ENCODE measurements at regions not wholly inside any gene's neighbourhood (a gene's known extent, or its start where the extent isn't known, plus 50 kb on each side); places are given as distances from the start of the nearest gene placed in this dataset.

DNA sequence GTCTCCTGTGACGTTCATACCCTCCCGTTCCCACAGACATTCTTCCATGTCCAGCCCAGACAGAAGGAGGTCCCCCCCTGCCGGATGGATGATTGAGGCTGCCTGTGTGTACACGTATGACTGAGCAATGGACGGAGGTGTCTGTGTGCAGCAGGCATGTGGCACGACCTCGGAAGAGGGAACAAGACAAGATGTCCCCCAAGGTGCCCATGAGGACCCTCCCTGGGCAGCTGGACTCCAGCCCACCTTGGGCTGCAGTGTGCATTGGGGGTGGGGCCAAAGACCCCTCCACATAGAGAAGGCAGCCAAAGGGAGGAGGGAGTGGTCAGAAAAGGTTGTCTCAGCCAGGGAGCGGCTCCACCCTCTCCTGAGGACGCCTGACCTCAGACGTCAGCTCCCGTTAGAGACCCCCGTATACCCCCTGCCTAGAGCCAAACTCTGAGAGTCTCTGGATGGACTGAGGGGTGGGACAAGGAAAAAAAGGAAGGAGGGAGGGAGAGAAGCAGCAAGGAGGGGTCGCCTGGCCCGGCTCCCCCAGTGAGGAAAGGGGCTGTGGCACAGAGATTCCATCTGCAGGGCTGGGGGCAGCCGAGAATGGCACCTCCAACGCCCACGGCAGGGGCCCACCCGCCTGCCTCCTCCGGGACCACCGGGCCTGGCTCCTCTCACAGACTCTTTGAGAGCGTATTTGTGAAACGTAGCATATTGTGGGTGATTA is 92.9 kb upstream of the BHLHE23 start:
- no peak for DNase-seq

GRCh38 chr20:63098195-63098810 is 91.5 kb upstream of the BHLHE23 start:
- no peak for DNase-seq

DNA sequence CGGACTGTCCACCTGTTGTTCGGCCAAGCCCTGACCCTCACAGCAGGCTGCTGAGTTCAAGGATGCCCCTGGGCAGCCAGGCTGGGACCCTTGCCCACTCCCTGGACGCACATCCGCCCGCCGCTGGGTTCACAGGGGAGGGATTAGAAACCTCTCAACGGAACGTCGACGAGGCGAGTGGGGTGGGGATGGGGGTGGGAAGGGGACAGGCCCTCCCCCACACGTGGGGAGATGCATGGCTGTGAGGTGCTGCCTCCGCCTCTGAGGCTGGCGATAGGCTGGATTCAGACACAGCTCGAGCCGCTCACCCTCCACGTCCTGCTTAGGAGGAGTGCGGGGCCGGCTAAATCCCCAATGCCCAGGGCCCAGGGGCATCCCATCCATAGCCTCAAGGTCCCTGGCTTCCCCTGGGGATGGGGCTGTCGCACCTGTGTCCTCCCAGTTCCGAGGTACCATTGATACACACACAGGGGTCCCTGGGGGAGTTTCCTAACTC is 90.6 kb upstream of the BHLHE23 start:
- no peak for DNase-seq

DNA sequence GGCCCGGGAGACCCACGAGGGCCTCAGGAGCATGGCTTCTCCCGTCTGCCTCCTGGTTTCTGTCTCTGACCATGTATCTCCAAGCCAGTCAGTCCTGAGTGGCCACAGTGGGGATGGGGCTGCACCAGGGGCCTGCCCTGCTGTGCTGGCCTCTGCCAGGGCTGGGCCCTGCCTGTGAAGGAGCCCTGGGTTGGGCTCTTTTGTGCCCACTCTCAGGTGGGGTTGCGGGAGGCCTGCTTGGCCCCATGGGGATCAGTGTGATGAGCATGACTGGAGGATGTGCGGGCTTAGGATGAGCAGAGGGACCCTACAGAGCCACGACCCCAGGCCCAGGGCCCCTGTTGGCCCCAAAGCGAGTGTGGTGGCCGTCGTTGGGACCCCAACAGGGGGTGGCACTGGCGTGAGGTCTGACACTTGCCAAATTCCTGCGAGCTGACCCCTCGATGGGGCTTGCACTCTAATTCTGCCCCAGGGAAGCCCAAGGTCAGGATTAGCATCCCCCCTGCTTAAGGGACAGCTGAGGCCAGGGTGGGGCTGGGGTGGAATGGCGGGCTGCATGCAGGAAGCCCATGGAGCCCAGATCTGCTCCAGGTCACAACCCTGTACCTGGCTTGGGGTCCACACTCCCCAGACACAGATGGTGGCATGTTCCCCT is 90.0 kb upstream of the BHLHE23 start:
- no peak for DNase-seq

DNA sequence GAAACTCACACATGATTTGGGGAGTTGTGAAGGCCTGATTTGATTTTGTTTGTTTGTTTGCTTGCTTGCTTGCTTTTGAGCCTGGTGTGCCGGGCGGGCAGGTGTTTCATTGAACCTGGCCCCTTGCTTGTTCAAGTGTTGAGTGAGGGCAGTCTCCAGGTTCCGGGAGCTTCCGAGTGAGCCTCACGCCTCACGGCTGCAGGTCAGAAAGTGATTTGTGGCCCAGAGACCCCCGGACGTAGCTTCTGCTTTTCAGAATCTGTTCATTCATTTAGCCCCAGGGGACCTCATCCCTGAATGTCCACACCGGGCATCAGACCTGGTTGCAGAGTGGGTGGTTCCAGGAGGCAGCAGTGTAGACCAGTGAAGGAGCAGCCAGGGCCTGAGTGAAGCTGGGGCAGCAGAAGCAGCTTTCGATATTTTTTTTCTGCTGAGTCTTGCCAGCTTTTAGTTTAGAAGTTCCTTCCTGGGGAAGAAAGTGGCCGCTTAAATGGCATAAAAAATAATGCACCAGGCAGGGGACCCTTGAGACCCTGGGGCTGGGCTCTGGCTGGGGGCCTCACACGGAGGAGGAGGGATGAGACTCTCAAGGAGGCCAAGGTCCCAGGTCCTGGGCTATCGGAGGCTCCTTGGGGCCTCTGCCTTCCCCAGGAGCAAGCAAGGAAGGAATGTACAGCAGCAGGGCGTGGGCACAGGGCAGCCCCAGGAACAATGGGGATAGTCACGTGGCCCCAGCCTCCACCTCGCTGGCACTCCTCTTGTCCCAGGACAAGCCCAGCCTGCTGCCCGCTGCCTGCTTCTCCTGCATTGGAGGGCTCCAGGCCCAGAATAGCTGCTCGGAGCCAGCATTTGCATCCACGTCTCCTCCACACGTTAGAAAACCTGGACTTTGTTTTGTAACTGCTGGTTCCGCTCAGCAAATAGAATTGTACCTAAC is 89.2 kb upstream of the BHLHE23 start:
- DNase-seq, result no peak

- DNase-seq, result no peak
Observed at GRCh38 chr20:63094767-63095499, 88.2 kb upstream of the BHLHE23 start.

- no peak for DNase-seq
Observed at GRCh38 chr20:63093966-63094766, 87.4 kb upstream of the BHLHE23 start.

GRCh38 chr20:63092660-63093215 is 86.0 kb upstream of the BHLHE23 start:
- DNase-seq, result no peak

- DNase-seq, result no peak
Observed at GRCh38 chr20:63091901-63092659, 85.3 kb upstream of the BHLHE23 start.

- no peak for DNase-seq
Observed at GRCh38 chr20:63090682-63091571, 84.2 kb upstream of the BHLHE23 start.

DNA sequence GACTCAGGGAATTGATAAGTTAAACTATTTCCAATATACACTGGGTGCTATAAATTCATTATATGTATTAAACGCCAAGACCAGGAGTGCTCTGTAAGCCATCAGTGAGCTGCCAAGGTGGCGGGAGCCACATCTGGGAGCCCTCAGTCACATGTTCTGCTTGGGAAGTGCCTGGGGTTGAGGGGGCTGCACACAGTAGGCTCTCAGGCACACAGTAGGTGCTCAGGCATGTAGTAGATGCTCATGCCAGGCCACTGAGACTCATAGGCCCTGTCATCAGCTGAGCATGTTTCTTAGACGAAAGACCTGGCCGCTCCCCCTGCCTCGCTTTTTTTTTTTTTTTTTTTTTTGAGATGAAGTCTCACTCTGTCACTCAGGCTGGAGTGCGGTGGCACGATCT is 83.3 kb upstream of the BHLHE23 start:
- no peak for DNase-seq

DNA sequence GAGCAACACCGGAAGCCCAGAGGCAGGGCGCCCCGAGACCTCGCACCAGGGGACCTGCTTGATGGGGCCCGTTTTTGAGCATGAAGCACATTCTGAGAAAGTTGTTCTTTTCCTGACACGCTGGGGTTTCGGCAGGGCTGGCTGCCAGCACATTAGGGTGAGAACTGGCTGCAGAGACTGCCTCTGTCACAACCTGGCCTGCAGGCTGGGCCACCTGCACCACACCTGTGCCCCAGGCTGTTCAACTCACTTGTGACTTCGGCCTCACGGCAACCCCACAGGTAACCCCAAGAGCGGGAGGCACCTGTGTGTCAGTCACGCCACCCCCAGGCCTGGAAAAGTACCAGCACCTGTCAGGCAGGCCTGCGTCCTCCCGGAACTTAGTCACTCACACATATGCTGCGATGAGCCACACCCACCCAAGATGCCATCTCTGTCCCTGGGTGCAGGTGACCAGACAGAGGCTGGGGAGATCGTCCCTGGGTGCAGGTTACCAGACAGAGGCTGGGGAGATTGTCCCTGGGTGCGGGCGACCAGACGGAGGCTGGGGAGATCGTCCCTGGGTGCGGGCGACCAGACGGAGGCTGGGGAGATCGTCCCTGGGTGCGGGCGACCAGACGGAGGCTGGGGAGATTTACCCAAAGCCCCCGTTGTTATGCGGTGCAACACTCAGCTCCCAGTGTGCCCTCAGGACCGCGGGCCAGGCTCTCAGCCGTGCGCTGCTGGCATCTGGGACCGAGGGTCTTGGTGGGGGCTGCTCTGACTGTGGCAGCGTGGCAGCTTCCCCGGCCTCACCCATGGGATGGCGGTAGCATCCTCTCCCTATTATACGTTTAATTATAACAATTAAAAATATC is 82.5 kb upstream of the BHLHE23 start:
- DNase-seq, result no peak

DNA sequence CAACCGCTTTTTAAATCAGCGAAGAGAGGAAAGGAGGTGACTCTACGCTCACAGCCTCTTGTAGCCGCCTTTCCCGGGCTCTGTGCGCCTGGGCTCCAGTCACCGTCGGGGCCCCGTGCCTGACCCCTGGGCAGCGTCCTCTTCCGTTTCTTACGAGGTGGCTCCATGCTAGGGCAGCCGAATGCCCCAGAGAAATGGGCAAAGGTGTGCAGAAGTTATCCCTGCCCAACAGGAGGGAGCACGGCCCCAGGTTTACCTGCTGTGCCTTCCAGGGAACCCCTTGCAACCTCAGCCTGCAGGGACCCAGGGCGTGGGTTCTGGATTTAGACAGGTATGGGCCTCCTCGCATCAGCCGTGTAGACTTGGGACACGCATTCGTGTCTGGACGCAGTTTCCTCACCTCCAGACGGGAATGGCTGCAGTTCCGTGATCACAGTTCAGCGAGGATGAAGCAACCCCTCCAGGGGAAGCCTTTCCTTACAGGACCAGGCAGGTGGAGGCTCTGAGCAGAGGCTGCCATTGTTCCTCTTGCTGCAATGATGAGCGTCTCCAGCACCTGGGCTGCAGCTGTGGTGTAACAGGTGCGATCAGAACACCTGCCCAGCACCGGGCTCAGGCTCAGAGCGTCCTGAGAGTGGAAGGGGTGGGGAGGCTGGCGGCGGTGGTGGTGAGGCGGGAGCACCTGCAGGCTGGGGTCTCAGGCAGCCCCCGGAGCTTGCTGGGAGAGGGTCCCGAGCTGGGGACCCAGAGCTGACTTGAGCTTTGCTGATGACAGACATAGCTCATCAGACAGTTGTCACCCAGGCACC is 81.3 kb upstream of the BHLHE23 start:
- no peak for DNase-seq

- no peak for DNase-seq
Observed at GRCh38 chr20:63087236-63087871, 80.6 kb upstream of the BHLHE23 start.

DNA sequence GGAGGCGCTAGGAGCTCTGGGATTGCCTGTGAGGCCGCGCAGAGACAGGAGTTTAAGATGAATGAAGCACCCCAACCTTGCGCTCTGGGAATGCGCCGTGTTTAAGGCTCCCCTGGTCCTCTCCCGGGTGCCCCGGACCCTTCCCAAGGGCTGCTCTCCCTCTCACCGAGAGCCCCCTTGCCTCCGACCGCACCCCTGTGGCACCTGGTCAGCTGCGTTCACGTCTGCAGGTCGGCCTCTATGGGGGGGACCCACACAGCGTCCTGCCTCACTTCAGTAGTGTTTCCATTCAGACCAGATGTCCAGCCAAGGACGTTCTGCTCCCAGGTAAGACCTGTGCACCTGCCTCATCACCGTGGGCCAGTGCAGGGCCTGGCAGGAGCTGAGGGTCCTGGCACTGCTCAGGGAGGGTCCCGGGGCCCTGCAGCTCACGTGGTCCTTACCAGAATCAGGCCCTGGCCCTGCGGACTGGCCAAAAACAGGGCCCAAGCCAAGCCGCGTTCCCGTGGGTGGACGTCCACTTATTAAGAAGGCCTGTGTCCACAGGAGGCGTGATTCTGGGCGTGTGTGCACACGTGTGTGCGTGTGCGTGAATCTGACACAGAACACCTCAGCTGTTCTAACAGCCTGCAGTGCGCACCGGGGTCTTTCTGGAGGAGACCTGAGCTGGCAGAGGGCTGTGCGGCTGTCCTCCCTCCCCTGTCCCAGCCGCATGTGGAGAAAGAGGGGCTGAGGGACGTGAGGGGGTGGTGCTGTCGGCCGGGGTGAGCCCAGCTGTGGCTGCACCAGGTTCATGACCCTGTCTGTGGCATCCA is 79.9 kb upstream of the BHLHE23 start:
- no peak for DNase-seq

Data from fibroblast of skin of scalp (primary cell).